ENCODE measurements at regions not wholly inside any gene's neighbourhood (a gene's known extent, or its start where the extent isn't known, plus 50 kb on each side); places are given as distances from the start of the nearest gene placed in this dataset.

DNA sequence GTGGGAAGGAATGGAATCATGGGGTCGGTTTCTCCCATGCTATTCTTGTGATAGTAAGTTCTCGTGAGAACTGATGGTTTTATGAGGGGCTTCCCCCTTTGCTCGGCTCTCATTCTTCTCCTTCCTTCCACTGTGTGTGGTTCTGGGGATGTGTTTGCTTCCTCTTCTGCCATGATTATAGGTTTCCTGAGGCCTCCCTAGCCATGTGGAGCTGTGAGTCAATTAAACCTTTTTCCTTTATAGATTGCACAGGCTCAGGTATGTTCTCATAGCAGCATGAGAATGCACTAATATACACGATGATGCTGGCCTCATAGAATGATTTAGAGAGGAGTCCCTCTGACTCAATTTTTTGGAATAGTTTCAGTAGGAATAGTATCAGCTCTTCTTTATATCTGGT, 195.4 kb upstream of the IVNS1ABP start:
- DNase-seq (ENCODE audit: low read depth, low spot score) = no peak

DNA sequence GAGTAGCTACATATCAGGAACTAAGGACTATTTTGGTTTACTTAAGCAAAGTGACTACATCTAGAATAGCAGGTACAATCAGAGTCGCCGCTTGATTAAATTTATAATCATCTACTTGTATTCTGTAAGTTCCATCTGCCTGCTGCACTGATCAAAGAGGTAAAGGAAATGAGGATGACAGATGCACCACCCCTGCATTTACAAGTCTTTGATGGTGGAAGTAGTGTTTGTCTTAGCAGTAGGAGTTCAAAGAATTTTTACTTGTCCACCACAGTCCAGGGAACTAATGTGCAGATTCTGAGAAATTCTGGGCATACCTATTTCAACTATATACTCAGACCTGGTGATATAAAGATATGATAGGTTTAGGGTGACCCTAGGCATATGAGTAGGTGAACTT, 184.1 kb upstream of the IVNS1ABP start:
- no peak for DNase-seq (ENCODE audit: low read depth, low spot score)

DNA sequence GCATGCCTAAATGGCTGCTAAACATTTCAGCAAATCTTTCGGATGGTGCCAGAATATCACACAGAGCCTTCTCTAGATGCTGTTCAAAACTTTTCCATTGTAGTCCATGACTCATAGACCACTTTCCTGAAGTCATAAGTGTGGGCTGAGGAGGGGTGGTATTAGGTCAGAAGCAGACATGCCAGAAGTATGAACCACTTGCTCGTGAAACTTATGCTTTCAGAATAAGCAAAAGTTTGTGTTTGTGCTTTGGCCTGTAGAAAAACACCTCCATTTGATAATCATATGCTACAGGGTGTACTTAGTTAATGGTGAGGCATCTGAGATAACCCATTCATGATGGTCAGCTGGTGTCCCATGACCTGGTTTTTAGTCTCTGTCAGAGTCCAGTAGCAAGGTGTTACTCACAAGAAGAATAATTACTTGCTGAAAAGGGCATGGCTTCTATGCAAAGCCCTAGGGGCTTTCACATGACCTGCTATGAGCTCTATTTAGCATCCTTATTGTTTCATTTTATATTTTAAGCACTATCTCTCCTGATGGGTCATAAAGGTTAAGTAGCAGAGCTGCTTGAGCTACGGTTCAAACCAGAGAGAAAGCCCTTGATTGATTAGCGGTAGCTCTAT, 183.1 kb upstream of the IVNS1ABP start:
- no peak for DNase-seq (ENCODE audit: low read depth, low spot score)

DNA sequence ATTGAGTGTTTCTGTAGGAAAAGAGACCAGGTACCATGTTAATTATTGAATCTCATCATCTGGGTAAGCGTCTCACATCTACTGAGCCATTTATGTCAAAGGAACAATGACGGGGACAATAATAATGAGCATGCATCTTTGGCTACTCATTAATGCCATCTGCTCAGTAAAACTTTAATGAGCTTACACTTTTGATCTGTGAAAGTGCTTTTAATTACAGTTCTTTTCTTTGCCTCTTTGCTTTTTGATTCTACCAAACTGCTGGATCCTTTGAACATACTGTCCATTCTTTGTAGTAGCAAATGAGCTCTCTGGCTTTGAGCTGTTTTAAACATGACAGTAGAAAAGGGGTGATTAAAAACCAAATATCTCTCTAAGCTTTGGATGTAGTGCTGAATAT, 181.2 kb upstream of the IVNS1ABP start:
- no peak for DNase-seq (ENCODE audit: low read depth, low spot score)

DNA sequence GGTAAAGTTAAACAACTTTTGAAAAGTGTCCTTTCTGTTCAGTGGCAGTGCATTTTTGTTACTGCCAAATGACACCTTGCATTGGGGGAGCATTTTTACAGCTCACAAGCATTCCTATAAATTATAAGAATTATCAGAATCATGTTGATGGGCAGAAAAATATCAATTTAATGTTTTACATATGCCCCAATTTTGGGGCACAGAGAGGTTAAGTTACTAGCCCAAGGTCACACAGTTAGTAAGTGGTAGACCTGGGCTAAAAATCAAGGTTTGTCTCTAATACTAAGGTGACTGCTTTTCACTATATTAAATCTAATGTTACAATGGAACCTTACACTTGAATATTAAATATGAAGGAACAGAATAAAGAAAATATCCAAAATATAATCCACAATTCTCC, 180.1 kb upstream of the IVNS1ABP start:
- DNase-seq (ENCODE audit: low read depth, low spot score) = no peak

DNA sequence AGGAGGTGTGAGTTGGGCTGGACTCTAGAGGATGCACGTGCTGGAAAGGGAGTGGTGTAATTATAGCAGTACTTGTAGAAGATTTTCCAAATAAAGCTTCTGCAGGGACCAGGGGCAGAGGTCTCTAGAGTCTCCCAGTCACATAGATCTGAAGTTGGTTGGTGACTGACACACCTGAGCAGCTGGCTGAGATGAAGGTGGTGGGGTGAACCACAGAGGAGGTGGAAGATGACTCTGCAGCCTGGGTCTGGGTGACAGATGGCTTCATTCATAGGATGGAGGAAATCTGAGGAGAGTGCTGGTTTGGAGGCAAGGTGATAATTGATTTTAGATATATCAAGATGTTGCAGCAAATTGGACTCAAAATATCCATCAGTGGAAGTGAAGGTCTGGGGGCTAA, 178.9 kb upstream of the IVNS1ABP start:
- no peak for DNase-seq (ENCODE audit: low read depth, low spot score)

DNA sequence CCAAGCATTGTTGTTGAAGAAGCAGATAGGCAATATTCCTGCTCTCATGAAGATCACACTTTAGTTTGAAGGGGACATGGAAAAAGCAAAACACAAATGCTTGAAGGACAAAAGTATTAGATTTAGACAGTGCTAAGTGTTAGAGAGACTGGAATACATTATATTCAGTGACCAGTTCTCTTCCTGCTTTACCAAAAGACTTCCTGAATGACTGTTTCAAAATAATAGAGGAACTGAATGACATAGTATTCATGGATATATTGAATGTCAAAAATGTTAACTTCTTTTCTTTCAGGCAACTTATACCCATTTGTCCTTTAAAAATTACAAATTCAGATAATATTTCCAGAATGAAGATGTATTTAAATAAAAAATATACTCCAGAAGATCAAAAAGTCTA, 178.0 kb upstream of the IVNS1ABP start:
- DNase-seq (ENCODE audit: low read depth, low spot score) = no peak

DNA sequence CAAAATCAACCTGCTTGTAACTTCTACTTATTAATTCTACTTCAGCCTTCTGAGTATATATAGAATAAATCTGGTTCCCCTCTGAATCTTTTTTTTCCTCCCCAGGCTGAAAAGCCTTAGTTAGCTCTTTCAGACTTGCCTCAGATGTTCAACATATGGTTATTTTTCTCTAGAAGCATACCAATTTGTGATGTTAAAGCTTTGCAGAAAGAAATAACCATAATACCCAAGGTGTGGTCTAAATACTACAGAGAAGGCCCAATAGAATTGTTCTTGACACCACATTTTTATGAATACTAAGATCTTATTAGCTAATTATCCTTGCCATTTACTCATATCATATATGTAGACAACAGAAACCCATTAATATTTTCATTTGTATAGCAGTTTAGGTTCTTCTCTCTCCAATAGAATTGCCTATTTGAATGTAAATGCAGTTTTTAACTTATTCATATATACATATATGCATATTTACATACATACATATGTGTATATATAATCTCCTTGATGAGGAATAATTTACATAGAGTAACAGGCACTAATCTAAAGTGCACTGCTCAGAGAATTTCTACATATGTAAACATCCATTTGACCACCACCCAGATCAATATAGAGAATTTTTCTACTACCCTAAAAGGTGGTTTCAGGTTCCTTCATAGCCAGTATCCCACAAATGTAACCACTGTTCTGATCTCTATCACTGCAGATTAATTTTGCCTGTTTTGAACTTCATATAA, 175.2 kb upstream of the IVNS1ABP start:
- DNase-seq (ENCODE audit: low read depth, low spot score) = no peak

DNA sequence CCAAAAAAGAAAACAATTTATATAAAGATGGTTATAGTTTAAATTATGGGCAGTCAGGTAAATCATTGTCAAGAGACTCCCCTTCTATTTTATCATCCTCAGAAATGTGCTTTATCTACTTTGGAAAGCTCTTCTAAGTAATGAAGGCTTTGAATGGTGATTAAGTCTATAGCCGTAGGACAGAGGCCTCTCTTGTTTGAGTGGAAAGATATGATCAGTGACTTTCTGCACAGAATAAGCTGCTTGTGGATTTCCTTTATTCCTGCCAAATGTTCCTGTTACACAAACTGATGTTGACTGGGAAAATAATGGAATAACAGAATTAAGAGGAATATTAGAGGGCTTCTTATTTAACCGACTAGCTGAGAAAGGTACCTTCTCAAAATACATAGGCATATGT, 174.6 kb upstream of the IVNS1ABP start:
- no peak for DNase-seq (ENCODE audit: low read depth, low spot score)

DNA sequence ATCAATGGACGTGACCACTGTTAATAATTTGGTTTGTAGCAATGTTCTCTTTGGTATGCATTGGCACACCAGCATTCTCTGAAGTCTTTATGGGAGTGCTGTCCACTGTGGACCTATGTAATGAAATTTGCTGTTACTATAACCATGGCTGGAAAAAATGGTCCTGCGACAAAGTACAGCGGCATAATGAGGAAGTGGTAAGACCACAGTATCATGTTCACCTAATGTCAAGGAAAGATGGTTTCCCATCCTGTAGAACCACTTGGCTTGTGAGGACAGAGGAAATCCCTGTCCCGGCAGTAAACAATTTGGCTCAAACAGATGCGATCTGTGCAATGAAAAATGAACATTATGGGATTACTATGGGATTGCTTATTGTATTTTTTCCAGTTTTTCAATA, 173.9 kb upstream of the IVNS1ABP start:
- DNase-seq (ENCODE audit: low read depth, low spot score) = no peak

DNA sequence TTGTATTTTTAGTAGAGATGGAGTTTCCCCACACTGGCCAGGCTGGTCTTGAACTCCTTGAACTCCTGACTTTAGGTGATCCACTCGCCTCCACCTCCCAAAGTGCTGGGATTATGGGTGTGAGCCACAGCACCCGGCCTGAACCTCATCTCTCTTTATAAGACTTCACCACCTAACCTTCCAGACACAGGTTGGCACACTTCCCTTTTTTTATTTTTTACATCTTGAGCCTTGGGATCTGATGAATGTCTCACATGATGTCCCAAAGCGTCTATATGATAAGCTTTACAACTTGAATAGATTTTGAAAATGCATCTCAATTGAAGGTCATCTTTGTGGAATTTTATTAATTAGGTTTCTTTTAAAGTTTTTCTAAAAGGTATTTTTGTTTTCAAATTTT, 172.4 kb upstream of the IVNS1ABP start:
- no peak for DNase-seq (ENCODE audit: low read depth, low spot score)

DNA sequence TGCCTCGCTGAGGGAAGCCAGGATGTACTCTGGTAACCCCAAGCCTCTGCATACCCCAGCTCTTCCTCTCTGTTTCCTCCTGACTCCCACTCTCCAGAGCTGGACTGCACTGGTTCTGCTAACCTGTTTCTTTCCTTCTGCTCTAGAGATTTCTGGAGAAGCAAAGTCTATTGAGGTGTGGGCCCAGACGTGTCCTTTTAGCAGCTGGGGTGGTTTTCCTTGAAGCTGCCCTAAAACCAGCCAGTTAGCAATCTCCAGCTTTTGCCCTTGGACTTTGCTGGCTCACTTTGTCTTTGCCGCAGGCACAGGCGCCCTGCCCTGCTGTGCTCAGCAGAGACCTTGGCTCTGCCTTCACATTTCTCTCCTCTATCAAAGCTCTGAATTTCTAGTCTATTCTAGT, 171.8 kb upstream of the IVNS1ABP start:
- DNase-seq (ENCODE audit: low read depth, low spot score) = no peak

DNA sequence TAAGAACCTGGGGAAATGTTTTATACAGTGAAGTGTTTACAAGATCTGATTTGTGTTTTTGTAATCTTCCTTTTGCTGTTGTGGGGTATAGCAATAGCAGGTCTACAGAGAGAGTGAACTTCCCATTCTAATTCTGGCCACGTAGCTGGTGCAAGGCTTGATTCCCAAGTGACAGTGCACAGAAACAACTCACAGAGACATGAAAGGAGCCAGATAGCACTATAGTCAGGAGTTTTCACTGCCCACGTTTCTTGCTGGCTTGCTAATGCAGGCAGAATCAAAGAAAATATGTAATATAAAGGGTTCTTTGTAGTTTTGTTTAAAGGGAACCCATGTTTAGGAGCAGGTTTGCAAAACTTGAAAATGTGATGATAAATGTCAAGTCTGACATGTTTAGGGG, 170.9 kb upstream of the IVNS1ABP start:
- DNase-seq (ENCODE audit: low read depth, low spot score) = no peak

DNA sequence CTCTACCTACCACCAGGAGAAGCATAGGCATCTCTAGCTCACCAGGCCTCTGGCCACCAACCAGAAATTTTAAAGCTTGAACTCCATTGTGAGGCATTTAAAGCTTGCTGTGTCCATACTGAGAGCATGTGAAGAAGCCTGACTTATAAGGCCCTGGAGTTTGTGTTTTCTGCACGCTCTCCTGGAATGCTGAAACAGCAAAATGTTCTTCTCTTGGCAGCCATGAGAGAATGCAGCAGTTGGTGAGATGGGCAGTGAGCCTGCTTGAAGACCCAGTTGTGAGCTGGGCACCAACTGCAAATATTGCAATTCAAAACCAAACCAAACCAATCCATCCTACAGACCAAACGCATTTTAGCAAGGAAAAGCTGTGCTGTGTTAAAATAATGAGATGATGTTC, 170.0 kb upstream of the IVNS1ABP start:
- DNase-seq (ENCODE audit: low read depth, low spot score) = no peak

DNA sequence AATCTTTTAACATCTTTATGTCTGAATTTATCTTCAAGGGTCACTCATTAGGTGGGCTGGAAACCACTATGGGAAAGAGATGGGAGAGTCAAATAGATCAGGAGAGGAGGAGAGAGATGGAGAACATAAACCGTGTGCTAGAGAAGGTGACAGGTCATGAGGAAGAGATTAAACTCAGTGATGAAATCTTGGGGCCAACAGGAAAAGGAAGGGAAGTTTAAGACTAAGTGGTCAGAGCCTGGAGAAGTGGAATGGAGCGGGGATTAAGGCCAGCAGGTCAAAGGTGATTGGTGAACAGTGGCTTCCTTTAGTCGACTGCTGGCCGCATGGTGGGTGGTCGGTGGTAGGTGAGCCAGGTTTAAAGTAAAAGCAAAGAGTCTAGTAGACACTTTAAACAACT, 169.3 kb upstream of the IVNS1ABP start:
- no peak for DNase-seq (ENCODE audit: low read depth, low spot score)

DNA sequence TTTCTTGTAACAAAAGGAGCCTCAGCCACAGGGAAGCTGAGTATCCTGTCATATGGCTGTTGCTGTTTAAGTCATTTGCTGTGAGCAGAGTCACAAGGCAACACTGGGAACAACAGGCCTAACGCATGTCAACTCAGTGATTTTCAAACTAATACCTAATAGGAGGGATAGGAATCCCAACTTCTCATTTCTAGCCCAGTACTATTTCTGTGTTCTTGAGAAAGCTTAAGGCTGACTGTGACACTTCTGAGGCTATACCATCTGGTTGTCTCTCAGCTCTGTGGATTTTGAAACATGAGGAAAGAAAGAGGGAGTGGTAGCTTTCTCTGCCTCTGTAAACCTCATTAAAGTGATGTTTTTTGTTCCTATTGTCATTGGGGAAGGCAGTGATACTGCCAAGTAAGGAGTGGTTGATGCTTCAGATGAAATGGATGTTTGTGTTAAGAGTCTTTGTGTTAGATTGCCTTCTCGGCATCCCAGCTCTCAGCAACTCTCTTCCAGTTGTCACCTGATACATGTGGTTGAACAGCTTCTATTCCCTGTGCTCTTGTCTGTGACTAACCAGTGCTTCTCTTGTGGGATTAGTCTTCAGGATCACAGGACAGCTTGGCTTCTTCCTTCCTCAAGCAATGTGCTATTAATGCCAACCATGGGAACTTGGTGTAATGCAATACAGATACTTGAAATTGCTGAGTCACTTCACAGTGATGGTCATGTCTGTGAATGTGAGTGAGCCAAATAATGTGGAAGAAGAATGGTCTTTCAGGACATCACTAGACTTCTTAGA, 166.8 kb upstream of the IVNS1ABP start:
- DNase-seq (ENCODE audit: low read depth, low spot score) = peak; percentile 26

DNA sequence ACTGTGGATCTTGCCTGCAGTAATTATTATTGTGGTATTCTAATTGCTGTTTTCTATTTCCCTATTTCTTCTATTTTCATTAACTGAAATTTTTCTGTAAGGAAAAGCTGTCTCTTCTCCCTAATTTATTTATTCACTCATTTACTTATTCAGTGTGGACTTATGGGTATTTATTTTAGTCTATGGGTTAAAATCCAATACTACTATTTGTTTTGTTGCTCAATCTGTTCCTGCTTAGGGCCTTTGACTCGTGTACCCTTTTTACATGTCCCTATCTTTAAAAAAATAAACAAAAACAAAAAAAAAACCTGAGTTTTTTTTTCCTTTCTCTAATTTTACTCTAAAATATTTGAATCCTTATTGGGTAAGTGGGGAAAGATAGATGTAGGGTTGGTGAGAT, 166.2 kb upstream of the IVNS1ABP start:
- no peak for DNase-seq (ENCODE audit: low read depth, low spot score)

DNA sequence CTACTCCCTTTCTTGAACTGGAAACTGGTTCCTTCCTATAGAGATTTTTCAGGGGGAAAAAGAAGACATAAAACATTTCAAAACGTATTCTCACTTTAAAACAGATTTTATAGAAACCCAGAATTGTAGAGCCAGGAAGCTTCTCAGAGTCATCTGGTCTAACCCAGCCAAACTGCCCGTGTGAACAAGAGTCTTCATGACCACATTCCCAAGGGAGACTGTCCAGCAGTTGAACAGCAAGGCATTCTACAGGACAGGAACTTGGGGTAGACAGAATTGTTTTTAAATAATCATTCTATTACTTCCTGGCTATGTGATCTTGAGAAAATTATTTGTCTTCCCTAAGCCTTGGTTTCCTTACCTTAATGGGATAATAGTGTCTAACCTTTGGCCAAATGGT, 163.5 kb upstream of the IVNS1ABP start:
- DNase-seq (ENCODE audit: low read depth, low spot score) = no peak

DNA sequence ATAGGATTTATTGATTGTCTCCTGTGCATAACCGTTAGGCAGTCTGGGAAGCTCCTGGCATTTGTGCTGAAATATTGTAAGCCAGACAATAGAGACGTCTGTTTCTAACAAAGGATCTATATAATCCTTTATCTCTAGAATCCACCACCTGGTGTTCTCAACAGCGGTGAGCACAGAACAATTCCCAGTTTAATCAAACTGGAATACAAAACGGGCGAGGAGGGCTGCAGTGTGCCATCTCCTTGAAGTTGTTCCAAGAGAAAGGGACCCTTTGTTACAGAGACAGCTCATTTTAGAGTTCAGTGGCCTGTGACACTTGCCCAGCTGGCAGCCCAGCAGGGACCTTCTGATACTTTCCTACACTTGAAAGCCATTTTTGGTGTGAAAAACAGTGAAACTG, 162.8 kb upstream of the IVNS1ABP start:
- DNase-seq (ENCODE audit: low read depth, low spot score) = no peak

DNA sequence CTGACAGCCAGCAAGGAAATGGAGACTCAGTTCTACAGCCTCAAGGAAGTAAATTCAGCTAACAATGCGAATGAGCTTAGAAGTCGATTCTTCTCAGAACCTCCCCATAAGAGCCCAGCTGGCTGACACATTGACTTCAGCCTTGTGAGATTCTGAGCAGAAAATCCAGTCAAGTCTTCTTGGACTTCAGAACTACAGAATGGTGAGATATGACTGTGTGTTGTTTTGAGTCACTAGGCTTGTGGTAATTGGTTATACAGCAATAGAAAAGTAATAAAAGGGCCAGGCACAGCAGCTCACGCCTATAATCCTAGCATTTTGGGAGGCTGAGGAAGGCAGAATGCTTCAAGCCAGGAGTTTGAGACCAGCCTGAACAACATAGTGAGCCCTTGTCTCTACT, 161.8 kb upstream of the IVNS1ABP start:
- DNase-seq (ENCODE audit: low read depth, low spot score) = no peak

DNA sequence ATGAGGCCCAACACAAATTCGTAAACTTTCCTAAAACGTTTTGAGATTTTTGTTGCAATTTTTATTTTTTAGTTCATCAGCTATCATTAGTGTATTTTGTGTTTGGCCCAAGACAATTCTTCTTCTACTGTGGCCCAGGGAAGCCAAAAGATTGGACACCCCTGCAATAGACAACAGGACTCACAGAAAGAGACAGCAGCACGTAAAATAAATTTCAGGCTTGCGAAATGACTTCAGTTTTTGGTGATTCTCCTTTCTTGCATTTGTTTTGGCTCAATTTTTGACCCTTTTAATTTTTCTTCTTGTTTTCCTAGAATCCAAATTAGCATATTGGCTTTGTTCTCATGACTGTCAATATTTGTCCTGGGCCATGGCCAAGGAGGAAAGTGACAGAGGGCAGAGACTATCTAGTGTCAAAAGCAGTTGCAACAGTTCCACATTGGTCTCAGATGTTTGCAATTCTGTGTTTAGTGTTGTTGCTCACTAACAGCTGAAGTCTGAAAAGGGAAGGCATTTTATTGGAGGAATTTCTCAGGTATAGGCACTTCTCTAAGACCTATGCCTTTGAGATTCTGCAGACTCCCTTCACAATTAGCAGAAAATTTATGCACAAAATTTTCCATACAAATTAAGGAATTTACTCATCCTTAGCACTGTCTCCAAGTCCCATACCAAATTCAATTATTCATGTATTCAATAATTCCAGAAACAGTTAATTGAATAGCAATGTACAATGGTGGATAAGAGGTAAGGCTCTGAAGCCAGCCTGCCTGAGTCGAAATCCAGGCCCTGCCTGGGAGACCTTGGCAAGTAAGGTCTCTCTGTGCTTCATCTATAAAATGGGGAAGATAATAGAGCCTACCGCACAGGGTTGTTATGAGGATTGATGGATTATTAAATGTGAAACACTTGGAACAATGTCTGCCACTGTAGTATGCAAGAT, 160.9 kb upstream of the IVNS1ABP start:
- DNase-seq (ENCODE audit: low read depth, low spot score) = no peak

Measured in brain pericyte (primary cell).